ENCODE measurements at regions not wholly inside any gene's neighbourhood (a gene's known extent, or its start where the extent isn't known, plus 50 kb on each side); places are given as distances from the start of the nearest gene placed in this dataset.
"Not testable (repeated sequence)": the region's sequence is repeated elsewhere in the genome, so short reads cannot be mapped to it uniquely, and the experiment has no call there.

GRCh38 chr9:17083258-17083657 is 51.6 kb upstream of the CNTLN start:
- DNase-seq (ENCODE audit: low read depth): no peak

- DNase-seq (ENCODE audit: low read depth): no peak
These were observed 52.3 kb upstream of the CNTLN start for GRCh38 chr9:17082343-17083064.

GRCh38 chr9:17081814-17082213 is 53.0 kb upstream of the CNTLN start:
- DNase-seq (ENCODE audit: low read depth): no peak

- DNase-seq (ENCODE audit: low read depth): no peak
These were observed 53.5 kb upstream of the CNTLN start for GRCh38 chr9:17081351-17081750.

GRCh38 chr9:17075758-17076485 is 58.9 kb upstream of the CNTLN start:
- DNase-seq (ENCODE audit: low read depth): no peak

GRCh38 chr9:17075146-17075757 is 59.6 kb upstream of the CNTLN start:
- no peak for DNase-seq (ENCODE audit: low read depth)

GRCh38 chr9:17072563-17072962 is 62.3 kb upstream of the CNTLN start:
- not testable (repeated sequence) for DNase-seq (ENCODE audit: low read depth)

- no peak for DNase-seq (ENCODE audit: low read depth)
These were observed 66.2 kb upstream of the CNTLN start for GRCh38 chr9:17068671-17069070.

GRCh38 chr9:17065062-17065461 is 69.8 kb upstream of the CNTLN start:
- no peak for DNase-seq (ENCODE audit: low read depth)

- DNase-seq (ENCODE audit: low read depth): no peak
These were observed 70.3 kb upstream of the CNTLN start for GRCh38 chr9:17064558-17064957.

GRCh38 chr9:17063535-17064135 is 71.2 kb upstream of the CNTLN start:
- DNase-seq (ENCODE audit: low read depth): peak; percentile 8

GRCh38 chr9:17062497-17062896 is 72.3 kb upstream of the CNTLN start:
- DNase-seq (ENCODE audit: low read depth): no peak

GRCh38 chr9:17060450-17060849 is 74.4 kb upstream of the CNTLN start:
- DNase-seq (ENCODE audit: low read depth): no peak

GRCh38 chr9:17059465-17059864 is 75.4 kb upstream of the CNTLN start:
- no peak for DNase-seq (ENCODE audit: low read depth)

GRCh38 chr9:17057729-17058128 is 77.1 kb upstream of the CNTLN start:
- DNase-seq (ENCODE audit: low read depth): no peak

- DNase-seq (ENCODE audit: low read depth): no peak
These were observed 82.2 kb upstream of the CNTLN start for GRCh38 chr9:17052626-17053025.

- DNase-seq (ENCODE audit: low read depth): no peak
These were observed 89.4 kb upstream of the CNTLN start for GRCh38 chr9:17045381-17045940.

GRCh38 chr9:17031546-17031945 is 103.3 kb upstream of the CNTLN start:
- DNase-seq (ENCODE audit: low read depth): no peak

GRCh38 chr9:17025281-17025680 is 109.6 kb upstream of the CNTLN start:
- no peak for DNase-seq (ENCODE audit: low read depth)

- DNase-seq (ENCODE audit: low read depth): no peak
These were observed 110.7 kb upstream of the CNTLN start for GRCh38 chr9:17024129-17024528.

- no peak for DNase-seq (ENCODE audit: low read depth)
These were observed 113.4 kb upstream of the CNTLN start for GRCh38 chr9:17021387-17021970.

GRCh38 chr9:17019398-17019797 is 115.4 kb upstream of the CNTLN start:
- DNase-seq (ENCODE audit: low read depth): no peak

All from HS-5 (cell line).